ENCODE measurements at regions not wholly inside any gene's neighbourhood (a gene's known extent, or its start where the extent isn't known, plus 50 kb on each side); places are given as distances from the start of the nearest gene placed in this dataset.

- Histone ChIP-seq H3K79me2 (ENCODE audit: insufficient read depth) (no peaks in the 10 kb centered on the region), H3K9ac (no peak overlapping the region), H3K4me3 (ENCODE audit: low read depth in 2 of 2, low read length in 1 of 2) (no peak overlapping the region), H3K9me3 (no peaks in the 10 kb centered on the region), H3K4me2 (no peak overlapping the region), H3K9me2 (no peaks in the 10 kb centered on the region), H3K36me3 (replicated peaks in 1 of 2; ENCODE audit: control insufficient read depth in 1 of 2, insufficient read depth in 2 of 2, low read length in 1 of 2) (no peaks in the 10 kb centered on the region), H2AFZ (ENCODE audit: low read depth) (no peak overlapping the region), H3K27me3 (ENCODE audit: insufficient read depth) (peaks cover 6% of the 10 kb centered on the region; the same call in 1 of the 2 replicates), H3K4me1 (ENCODE audit: control insufficient read depth in 1 of 2, insufficient read depth in 2 of 2, low read depth in 1 of 2, low read length in 1 of 2) (peaks cover 0 to 6% of the 10 kb centered on the region in 2 experiments; a peak in 1 of 4 replicates), H4K20me1 (ENCODE audit: insufficient read depth) (no peaks in the 10 kb centered on the region), H3F3A (replicated peaks; ENCODE audit: insufficient read depth) (no peaks in the 10 kb centered on the region), H3K27ac (ENCODE audit: low read depth in 2 of 2, low read length in 1 of 2) (no peak overlapping the region)
- ChIA-PET CTCF (no interaction called here), POLR2A (no interaction called here)
- no peak for DNase-seq
- no peak for TF ChIP-seq RCOR1 (IDR thresholded peaks at IDR 0.05; ENCODE audit: low read length)
- 63% methylated on average over 3 of the region's 3 CpGs for WGBS (ENCODE audit: low lambda C conversion rate)
These were observed 54.0 kb upstream of the POMGNT2 start for GRCh38 chr3:43159876-43160255.

GRCh38 chr3:43159131-43159875, 53.4 kb upstream of the POMGNT2 start:
- ChIA-PET CTCF (no interaction called here), POLR2A (no interaction called here)
- no peaks in the 10 kb centered on the region for H3F3A ChIP-seq (replicated peaks; ENCODE audit: insufficient read depth)
- H4K20me1 ChIP-seq (ENCODE audit: insufficient read depth), result no peaks in the 10 kb centered on the region
- H3K9ac ChIP-seq, result no peak overlapping the region
- TF ChIP-seq FOXM1 (IDR thresholded peaks at IDR 0.05; ENCODE audit: low read depth) (no peak), MEF2A (IDR thresholded peaks at IDR 0.05; ENCODE audit: borderline replicate concordance, low read depth) (no peak), TCF12 (IDR thresholded peaks at IDR 0.05) (no peak), JUND (IDR thresholded peaks at IDR 0.05) (no peak), GATA2 (CRISPR knock-in tag; IDR thresholded peaks at IDR 0.05) (no peak), RCOR1 (IDR thresholded peaks at IDR 0.05; ENCODE audit: low read length) (no peak), GABPA (IDR thresholded peaks at IDR 0.05; ENCODE audit: low read depth) (no peak), CHD2 (IDR thresholded peaks at IDR 0.05; ENCODE audit: low read length, partially characterized antibody) (no peak), POLR2AphosphoS5 (IDR thresholded peaks at IDR 0.05; ENCODE audit: low read depth, low read length) (no peak), ELF1 (IDR thresholded peaks at IDR 0.05) (no peak), TEAD4 (IDR thresholded peaks at IDR 0.05; ENCODE audit: borderline replicate concordance, insufficient read depth) (no peak), MXI1 (IDR thresholded peaks at IDR 0.05; ENCODE audit: low read depth, low read length) (no peak)
- H3K4me2 ChIP-seq, result no peak overlapping the region
- H3K4me1 ChIP-seq (ENCODE audit: control insufficient read depth in 1 of 2, insufficient read depth in 2 of 2, low read depth in 1 of 2, low read length in 1 of 2), result peaks cover 0 to 6% of the 10 kb centered on the region in 2 experiments; a peak in 1 of 4 replicates
- no peaks in the 10 kb centered on the region for H3K9me2 ChIP-seq
- 34% methylated on average over 5 of the region's 8 CpGs for WGBS (ENCODE audit: low lambda C conversion rate)
- peaks cover 6% of the 10 kb centered on the region; the same call in 1 of the 2 replicates for H3K27me3 ChIP-seq (ENCODE audit: insufficient read depth)
- no peaks in the 10 kb centered on the region for H3K9me3 ChIP-seq
- H3K79me2 ChIP-seq (ENCODE audit: insufficient read depth), result no peaks in the 10 kb centered on the region
- H3K27ac ChIP-seq (ENCODE audit: low read depth in 2 of 2, low read length in 1 of 2), result no peak overlapping the region
- no peak for DNase-seq
- no peaks in the 10 kb centered on the region for H3K36me3 ChIP-seq (replicated peaks in 1 of 2; ENCODE audit: control insufficient read depth in 1 of 2, insufficient read depth in 2 of 2, low read length in 1 of 2)
- no peak overlapping the region for H3K4me3 ChIP-seq (ENCODE audit: low read depth in 2 of 2, low read length in 1 of 2)
- no peak overlapping the region for H2AFZ ChIP-seq (ENCODE audit: low read depth)

- Histone ChIP-seq H3K9me3 (no peaks in the 10 kb centered on the region), H4K20me1 (ENCODE audit: insufficient read depth) (no peaks in the 10 kb centered on the region), H3K27me3 (ENCODE audit: insufficient read depth) (peaks cover 6% of the 10 kb centered on the region; the same call in 1 of the 2 replicates), H3K9me2 (no peaks in the 10 kb centered on the region), H3K4me2 (no peak overlapping the region), H3K27ac (ENCODE audit: low read depth in 2 of 2, low read length in 1 of 2) (no peak overlapping the region), H3K79me2 (ENCODE audit: insufficient read depth) (no peaks in the 10 kb centered on the region), H3K4me3 (ENCODE audit: low read depth in 2 of 2, low read length in 1 of 2) (no peak overlapping the region), H3K36me3 (replicated peaks in 1 of 2; ENCODE audit: control insufficient read depth in 1 of 2, insufficient read depth in 2 of 2, low read length in 1 of 2) (no peaks in the 10 kb centered on the region), H3F3A (replicated peaks; ENCODE audit: insufficient read depth) (no peaks in the 10 kb centered on the region), H2AFZ (ENCODE audit: low read depth) (no peak overlapping the region), H3K9ac (no peak overlapping the region), H3K4me1 (ENCODE audit: control insufficient read depth in 1 of 2, insufficient read depth in 2 of 2, low read depth in 1 of 2, low read length in 1 of 2) (peaks cover 0 to 12% of the 10 kb centered on the region in 2 experiments; a peak in 2 of 4 replicates)
- POLR2A ChIA-PET, result interaction anchor here (0.5 kb wide), 1 partner anchor 17 kb away, joined by 3 read pairs; no protein-coding TSS in a partner anchor
- CTCF ChIA-PET, result interaction anchor here (0.6 to 5.1 kb wide), 4 partner anchors 14 to 413 kb away, joined by 3 to 30 read pairs (median 4); no protein-coding TSS in a partner anchor
- DNase-seq, result no peak
- TF ChIP-seq IRF3 (IDR thresholded peaks at IDR 0.05; ENCODE audit: low read depth, low read length) (no peak), YY1 (IDR thresholded peaks at IDR 0.05; ENCODE audit: low read depth) (no peak), TAF1 (IDR thresholded peaks at IDR 0.05; ENCODE audit: borderline replicate concordance, low read depth, low read length) (no peak), CHD2 (IDR thresholded peaks at IDR 0.05; ENCODE audit: low read length, partially characterized antibody) (no peak), CTCF (IDR thresholded peaks at IDR 0.05) (no peak), RFX5 (IDR thresholded peaks at IDR 0.05; ENCODE audit: low read length) (no peak), RAD21 (IDR thresholded peaks at IDR 0.05; ENCODE audit: low read length) (no peak)
- WGBS (ENCODE audit: low lambda C conversion rate), result 38% methylated on average over 5 of the region's 5 CpGs
These were observed 51.1 kb upstream of the POMGNT2 start for GRCh38 chr3:43156812-43157455.
